Neural cell (in vitro differentiated cells): ENCODE measurements at regions not wholly inside any gene's neighbourhood (a gene's known extent, or its start where the extent isn't known, plus 50 kb on each side); places are given as distances from the start of the nearest gene placed in this dataset.

Source experiments
- H2AFZ ChIP-seq: fragments of 200-600, 300-800 bp; sonication (generic), shearing (Covaris generic); 2 replicates; pipeline ENCODE4 v1.6.0; 2014; ENCODE audit warnings: low read depth, mild to moderate bottlenecking, antibody characterized with exemption, low read length, moderate library complexity
- H3F3A ChIP-seq: fragments of 200-600 bp; shearing (Covaris generic); 2 replicates; pipeline ENCODE4 v1.6.1; 2016; ENCODE audit warnings: mild to moderate bottlenecking, moderate library complexity, mixed read lengths, antibody characterized with exemption, low read length; ENCODE audit not compliant: insufficient read depth, poor library complexity, severe bottlenecking
- H3K27ac ChIP-seq: fragments of 200-600, 300-800 bp; sonication (generic), shearing (Covaris generic); 2 replicates; pipeline ENCODE4 v1.5.1; 2014; ENCODE audit warnings: mild to moderate bottlenecking, low read length, moderate library complexity
- H3K27me3 ChIP-seq: fragments of 300-800, 200-600 bp; sonication (generic), shearing (Covaris generic); 2 replicates; pipeline ENCODE4 v1.6.0; 2014; ENCODE audit warnings: mild to moderate bottlenecking, low read depth, low read length, moderate library complexity; ENCODE audit not compliant: insufficient read depth
- H3K36me3 ChIP-seq: fragments of 300-800, 200-600 bp; sonication (generic), shearing (Covaris generic); 2 replicates; pipeline ENCODE4 v1.5.1; 2014; ENCODE audit warnings: mild to moderate bottlenecking, antibody characterized with exemption, low read length, moderate library complexity; ENCODE audit not compliant: insufficient read depth
- H3K4me2 ChIP-seq: fragments of 300-800, 200-600 bp; sonication (generic), shearing (Covaris generic); 2 replicates; pipeline ENCODE4 v1.6.0; 2014; ENCODE audit warnings: mild to moderate bottlenecking, low read length
- H3K4me3 ChIP-seq: fragments of 300-800, 200-600 bp; sonication (generic), shearing (Covaris generic); 2 replicates; pipeline ENCODE4 v1.5.1; 2014; ENCODE audit warnings: mild to moderate bottlenecking, low read length, moderate library complexity
- H3K79me2 ChIP-seq: fragments of 200-600 bp; shearing (Covaris generic); replicated peaks from 2 replicates; pipeline ENCODE4 v1.6.0; 2014; ENCODE audit warnings: mild to moderate bottlenecking, low read length, moderate library complexity; ENCODE audit not compliant: insufficient read depth
- H3K9ac ChIP-seq: fragments of 300-800, 200-600 bp; sonication (generic), shearing (Covaris generic); 2 replicates; pipeline ENCODE4 v1.6.1; 2016; ENCODE audit warnings: mild to moderate bottlenecking, low read length, mixed read lengths
- H3K9me2 ChIP-seq: fragments of 200-600 bp; shearing (Covaris generic); 2 replicates; pipeline ENCODE4 v1.6.1; 2016; ENCODE audit warnings: mild to moderate bottlenecking, low read length, mixed read lengths; ENCODE audit not compliant: insufficient read depth
- H3K9me3 ChIP-seq: fragments of 200-600, 300-800 bp; sonication (generic), shearing (Covaris generic); 2 replicates; pipeline ENCODE4 v1.6.1; 2016; ENCODE audit warnings: mild to moderate bottlenecking, mixed run types, low read length, moderate library complexity, mixed read lengths
- H4K20me1 ChIP-seq: fragments of 200-600 bp; shearing (Covaris generic); 2 replicates; pipeline ENCODE4 v1.6.1; 2016; ENCODE audit warnings: mild to moderate bottlenecking, mixed run types; ENCODE audit not compliant: insufficient read depth
- EP300 ChIP-seq: fragments of 450-650 bp; conservative IDR thresholded peaks from 2 replicates; pipeline ENCODE4 v1.6.1; 2014; ENCODE audit warnings: antibody characterized with exemption, mild to moderate bottlenecking, moderate library complexity; ENCODE audit not compliant: poor library complexity, severe bottlenecking
- EZH2 ChIP-seq: fragments of 200-600, 300-800 bp; shearing (Covaris generic), sonication (generic); IDR thresholded peaks from 2 replicates; pipeline ENCODE4 v1.6.1; 2014; ENCODE audit warnings: antibody characterized with exemption, low read length, borderline replicate concordance, mild to moderate bottlenecking; ENCODE audit not compliant: insufficient read depth, poor library complexity, severe bottlenecking
- MXI1 ChIP-seq: fragments of 450-650 bp; conservative IDR thresholded peaks from 2 replicates; pipeline ENCODE4 v1.6.1; 2014; ENCODE audit warnings: antibody characterized with exemption, mild to moderate bottlenecking; ENCODE audit not compliant: poor library complexity, severe bottlenecking
- POLR2AphosphoS5 ChIP-seq: IDR thresholded peaks from 2 replicates; pipeline ENCODE4 v1.6.1; 2012
- RAD21 ChIP-seq: fragments of 450-650 bp; conservative IDR thresholded peaks from 2 replicates; pipeline ENCODE4 v1.6.1; 2014; ENCODE audit warnings: antibody characterized with exemption, mild to moderate bottlenecking, moderate library complexity
- REST ChIP-seq: IDR thresholded peaks from 2 replicates; pipeline ENCODE4 v1.6.1; 2012; ENCODE audit warnings: borderline replicate concordance
- SMC3 ChIP-seq: fragments of 450-650 bp; conservative IDR thresholded peaks from 2 replicates; pipeline ENCODE4 v1.6.1; 2014; ENCODE audit warnings: antibody characterized with exemption, mild to moderate bottlenecking, moderate library complexity; ENCODE audit not compliant: poor library complexity
- TAF1 ChIP-seq: IDR thresholded peaks from 2 replicates; pipeline ENCODE4 v1.6.1; 2012; ENCODE audit warnings: low read depth
- TF ChIP-seq, protein P1 (sequence below): fragments of 450-650 bp; IDR thresholded peaks from 2 replicates; pipeline ENCODE4 v1.5.1; 2014; ENCODE audit warnings: antibody characterized with exemption, mild to moderate bottlenecking, moderate library complexity; ENCODE audit not compliant: poor library complexity, severe bottlenecking

DNA sequence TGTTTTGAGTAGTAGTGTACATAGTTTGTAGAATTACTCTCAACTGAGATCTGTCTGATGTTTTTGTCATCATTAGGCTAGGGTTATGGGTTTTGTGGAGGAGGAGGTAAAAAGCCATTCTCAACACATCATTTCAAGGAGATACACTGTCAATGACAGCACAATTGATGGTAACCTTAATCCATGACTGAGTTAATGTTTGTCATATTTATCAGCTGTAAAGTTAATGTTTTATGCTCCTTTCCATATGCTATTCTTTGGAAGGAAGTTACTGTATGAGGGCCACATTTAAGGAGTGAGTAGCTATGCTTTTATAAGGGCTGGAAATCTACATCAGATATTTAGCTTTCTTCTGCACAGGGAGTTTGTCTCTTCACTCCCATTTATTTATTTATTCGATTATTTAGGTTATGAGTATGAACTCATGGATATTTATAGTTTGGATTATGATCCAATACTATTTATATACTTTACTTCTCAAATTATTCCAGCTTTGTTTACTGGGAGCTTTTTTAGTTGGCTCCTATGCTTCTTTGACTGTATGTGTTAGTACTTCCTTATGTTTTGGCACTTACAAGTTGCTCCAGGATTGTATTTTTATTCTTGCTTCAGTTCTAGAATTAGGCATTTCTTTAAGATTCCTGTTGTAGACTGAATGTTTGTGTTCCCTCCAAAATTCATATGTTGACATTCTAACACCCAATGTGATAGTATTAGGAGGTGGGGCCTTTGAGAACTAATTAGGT is 156.6 kb upstream of the HCRTR2 start:
- H3K9me2 ChIP-seq: no peaks in the 10 kb centered on the region
- H3F3A ChIP-seq: no peaks in the 10 kb centered on the region
- H3K9me3 ChIP-seq: no peaks in the 10 kb centered on the region
- H3K4me3 ChIP-seq: no peak overlapping the region
- TF ChIP-seq TAF1: no peak
- no peak for TF ChIP-seq POLR2AphosphoS5
- TF ChIP-seq EZH2: no peak
- TF ChIP-seq RAD21: no peak
- TF ChIP-seq, protein P1, sequence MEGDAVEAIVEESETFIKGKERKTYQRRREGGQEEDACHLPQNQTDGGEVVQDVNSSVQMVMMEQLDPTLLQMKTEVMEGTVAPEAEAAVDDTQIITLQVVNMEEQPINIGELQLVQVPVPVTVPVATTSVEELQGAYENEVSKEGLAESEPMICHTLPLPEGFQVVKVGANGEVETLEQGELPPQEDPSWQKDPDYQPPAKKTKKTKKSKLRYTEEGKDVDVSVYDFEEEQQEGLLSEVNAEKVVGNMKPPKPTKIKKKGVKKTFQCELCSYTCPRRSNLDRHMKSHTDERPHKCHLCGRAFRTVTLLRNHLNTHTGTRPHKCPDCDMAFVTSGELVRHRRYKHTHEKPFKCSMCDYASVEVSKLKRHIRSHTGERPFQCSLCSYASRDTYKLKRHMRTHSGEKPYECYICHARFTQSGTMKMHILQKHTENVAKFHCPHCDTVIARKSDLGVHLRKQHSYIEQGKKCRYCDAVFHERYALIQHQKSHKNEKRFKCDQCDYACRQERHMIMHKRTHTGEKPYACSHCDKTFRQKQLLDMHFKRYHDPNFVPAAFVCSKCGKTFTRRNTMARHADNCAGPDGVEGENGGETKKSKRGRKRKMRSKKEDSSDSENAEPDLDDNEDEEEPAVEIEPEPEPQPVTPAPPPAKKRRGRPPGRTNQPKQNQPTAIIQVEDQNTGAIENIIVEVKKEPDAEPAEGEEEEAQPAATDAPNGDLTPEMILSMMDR: no peak
- no peak for TF ChIP-seq SMC3
- no peak for TF ChIP-seq EP300
- TF ChIP-seq MXI1: no peak
- no peak for TF ChIP-seq REST
- no peaks in the 10 kb centered on the region for H3K36me3 ChIP-seq
- H3K9ac ChIP-seq: no peak overlapping the region
- no peaks in the 10 kb centered on the region for H3K27me3 ChIP-seq
- H3K79me2 ChIP-seq: no peaks in the 10 kb centered on the region
- H4K20me1 ChIP-seq: no peaks in the 10 kb centered on the region
- H3K27ac ChIP-seq: no peak overlapping the region
- H2AFZ ChIP-seq: no peak overlapping the region
- no peak overlapping the region for H3K4me2 ChIP-seq

GRCh38 chr6:55019591-55019990 is 154.7 kb upstream of the HCRTR2 start:
- no peak for TF ChIP-seq EZH2
- no peak for TF ChIP-seq EP300
- TF ChIP-seq SMC3: no peak
- TF ChIP-seq TAF1: no peak
- TF ChIP-seq, protein P1: no peak
- TF ChIP-seq POLR2AphosphoS5: no peak
- no peak for TF ChIP-seq MXI1
- H3F3A ChIP-seq: no peaks in the 10 kb centered on the region
- no peaks in the 10 kb centered on the region for H3K36me3 ChIP-seq
- H3K27me3 ChIP-seq: no peaks in the 10 kb centered on the region
- no peak overlapping the region for H3K4me2 ChIP-seq
- H3K9me2 ChIP-seq: no peaks in the 10 kb centered on the region
- no peak overlapping the region for H3K4me3 ChIP-seq
- no peak overlapping the region for H3K9ac ChIP-seq
- H3K27ac ChIP-seq: no peak overlapping the region
- no peaks in the 10 kb centered on the region for H4K20me1 ChIP-seq
- no peaks in the 10 kb centered on the region for H3K9me3 ChIP-seq
- H2AFZ ChIP-seq: no peak overlapping the region
- H3K79me2 ChIP-seq: no peaks in the 10 kb centered on the region
